ENCODE measurements at regions not wholly inside any gene's neighbourhood (a gene's known extent, or its start where the extent isn't known, plus 50 kb on each side); places are given as distances from the start of the nearest gene placed in this dataset.

DNA sequence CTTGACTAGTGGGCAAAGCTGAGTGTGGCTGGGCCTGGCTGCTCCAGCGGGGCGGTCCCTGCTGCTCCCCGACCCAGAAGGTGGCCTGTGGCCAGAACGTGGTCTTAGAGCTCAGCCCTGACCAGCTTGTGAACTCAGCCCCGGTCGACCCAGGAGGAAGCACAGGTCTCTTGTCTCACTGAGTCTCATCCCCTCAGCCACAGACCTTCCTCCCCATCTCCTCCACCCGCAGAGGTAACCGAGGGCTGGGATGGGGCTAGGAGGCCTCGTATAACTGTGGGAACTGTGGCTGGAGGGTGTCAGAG, 546.2 kb upstream of the B3GAT1 start:
- no peak for TF ChIP-seq ZNF468 (CRISPR knock-in tag; IDR thresholded peaks at IDR 0.05)
- TF ChIP-seq HMGA1 (CRISPR knock-in tag; conservative IDR thresholded peaks at IDR 0.05): no peak
- no peak for TF ChIP-seq HDAC2 (CRISPR knock-in tag; IDR thresholded peaks at IDR 0.05)
- TF ChIP-seq ZNF460 (CRISPR knock-in tag; IDR thresholded peaks at IDR 0.05; ENCODE audit: borderline replicate concordance): no peak
- no peak for TF ChIP-seq HCFC1 (IDR thresholded peaks at IDR 0.05; ENCODE audit: low read depth, low read length)
- TF ChIP-seq HOXA3 (CRISPR knock-in tag; IDR thresholded peaks at IDR 0.05): no peak
- TF ChIP-seq, protein P1, sequence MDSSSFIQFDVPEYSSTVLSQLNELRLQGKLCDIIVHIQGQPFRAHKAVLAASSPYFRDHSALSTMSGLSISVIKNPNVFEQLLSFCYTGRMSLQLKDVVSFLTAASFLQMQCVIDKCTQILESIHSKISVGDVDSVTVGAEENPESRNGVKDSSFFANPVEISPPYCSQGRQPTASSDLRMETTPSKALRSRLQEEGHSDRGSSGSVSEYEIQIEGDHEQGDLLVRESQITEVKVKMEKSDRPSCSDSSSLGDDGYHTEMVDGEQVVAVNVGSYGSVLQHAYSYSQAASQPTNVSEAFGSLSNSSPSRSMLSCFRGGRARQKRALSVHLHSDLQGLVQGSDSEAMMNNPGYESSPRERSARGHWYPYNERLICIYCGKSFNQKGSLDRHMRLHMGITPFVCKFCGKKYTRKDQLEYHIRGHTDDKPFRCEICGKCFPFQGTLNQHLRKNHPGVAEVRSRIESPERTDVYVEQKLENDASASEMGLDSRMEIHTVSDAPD (CRISPR knock-in tag; IDR thresholded peaks at IDR 0.05): no peak
- TF ChIP-seq, protein P2, sequence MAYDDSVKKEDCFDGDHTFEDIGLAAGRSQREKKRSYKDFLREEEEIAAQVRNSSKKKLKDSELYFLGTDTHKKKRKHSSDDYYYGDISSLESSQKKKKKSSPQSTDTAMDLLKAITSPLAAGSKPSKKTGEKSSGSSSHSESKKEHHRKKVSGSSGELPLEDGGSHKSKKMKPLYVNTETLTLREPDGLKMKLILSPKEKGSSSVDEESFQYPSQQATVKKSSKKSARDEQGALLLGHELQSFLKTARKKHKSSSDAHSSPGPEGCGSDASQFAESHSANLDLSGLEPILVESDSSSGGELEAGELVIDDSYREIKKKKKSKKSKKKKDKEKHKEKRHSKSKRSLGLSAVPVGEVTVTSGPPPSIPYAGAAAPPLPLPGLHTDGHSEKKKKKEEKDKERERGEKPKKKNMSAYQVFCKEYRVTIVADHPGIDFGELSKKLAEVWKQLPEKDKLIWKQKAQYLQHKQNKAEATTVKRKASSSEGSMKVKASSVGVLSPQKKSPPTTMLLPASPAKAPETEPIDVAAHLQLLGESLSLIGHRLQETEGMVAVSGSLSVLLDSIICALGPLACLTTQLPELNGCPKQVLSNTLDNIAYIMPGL (CRISPR knock-in tag; IDR thresholded peaks at IDR 0.05; ENCODE audit: borderline replicate concordance in 1 of 2, low read depth in 1 of 2): no peak
- no peak for TF ChIP-seq HNF4G (IDR thresholded peaks at IDR 0.05; ENCODE audit: borderline replicate concordance, low read depth, low read length)
- TF ChIP-seq HNF4G (CRISPR knock-in tag; IDR thresholded peaks at IDR 0.05; ENCODE audit: borderline replicate concordance, low read depth): no peak
- TF ChIP-seq ZNF367 (CRISPR knock-in tag; IDR thresholded peaks at IDR 0.05; ENCODE audit: borderline replicate concordance): no peak
- TF ChIP-seq NFRKB (IDR thresholded peaks at IDR 0.05): no peak
- Histone ChIP-seq H3K27me3 (ENCODE audit: control insufficient read depth in 1 of 2, insufficient read depth in 2 of 2, low read length in 2 of 2) (peaks cover 0 to 6% of the 10 kb centered on the region in 2 experiments; a peak in 2 of 5 replicates), H4K20me1 (ENCODE audit: insufficient read depth, low read length) (no peaks in the 10 kb centered on the region), H3K4me2 (ENCODE audit: low read depth, low read length) (no peak overlapping the region), H3K4me3 (replicated peaks in 1 of 3; ENCODE audit: insufficient read depth in 1 of 3, low read depth in 2 of 3, low read length in 3 of 3) (no peak overlapping the region), H2AFZ (ENCODE audit: low read length) (no peak overlapping the region), H3K9me3 (ENCODE audit: low read length) (no peaks in the 10 kb centered on the region), H3K9ac (ENCODE audit: insufficient read depth, low read depth, low read length) (no peak overlapping the region), H3K27ac (ENCODE audit: extremely low read length, insufficient read depth, low read length) (no peak overlapping the region), H3K4me1 (ENCODE audit: insufficient read depth, low read length) (no peaks in the 10 kb centered on the region), H3K36me3 (replicated peaks in 1 of 2; ENCODE audit: control insufficient read depth in 1 of 2, insufficient read depth in 2 of 2, low read length in 2 of 2) (no peaks in the 10 kb centered on the region), H3K79me2 (ENCODE audit: insufficient read depth, low read length) (no peaks in the 10 kb centered on the region)
- intact Hi-C loops (cut with micrococcal nuclease; ENCODE audit: unreplicated experiment) (no loop called here), in situ Hi-C loops (cut with HindIII; ENCODE audit: extremely low pct_ligation_motif_present, low pct_unique_long_range_greater_than_20kb) (no loop called here)
- DNase-seq (ENCODE audit: low spot score): no peak
- ChIA-PET POLR2A (no interaction called here), CTCF (ENCODE audit: low intra/inter-chr PET ratio, low total read pairs) (no interaction called here)
- no TSS peak for BruUV-seq (replicated peaks)
- ATAC-seq: no peak
- FAIRE-seq: no peak
- 4% methylated on average over 5 of the region's 9 CpGs for WGBS (ENCODE audit: low lambda C conversion rate)
